Mesothelial cell of epicardium (in vitro differentiated cells): ENCODE measurements at regions not wholly inside any gene's neighbourhood (a gene's known extent, or its start where the extent isn't known, plus 50 kb on each side); places are given as distances from the start of the nearest gene placed in this dataset.

Experiments
- DNase-seq, 2 experiments: peaks; one replicate each; pipeline ENCODE4 v3.0.0; 2021; ENCODE audit warnings: low spot score in 2 of 2; ENCODE audit not compliant: unreplicated experiment in 2 of 2
- H3K27ac Mint-ChIP-seq: 2 replicates; pipeline ENCODE4 v1.8.0; 2021; ENCODE audit warnings: mixed read lengths
- H3K27me3 Mint-ChIP-seq: 2 replicates; pipeline ENCODE4 v1.8.0; 2021; ENCODE audit warnings: low read depth, mixed read lengths
- H3K36me3 Mint-ChIP-seq: 2 replicates; pipeline ENCODE4 v1.8.0; 2021; ENCODE audit warnings: mixed read lengths
- H3K4me1 Mint-ChIP-seq: 2 replicates; pipeline ENCODE4 v1.8.0; 2021; ENCODE audit warnings: mixed read lengths
- H3K4me3 Mint-ChIP-seq: 2 replicates; pipeline ENCODE4 v1.8.0; 2021; ENCODE audit warnings: mild to moderate bottlenecking, moderate library complexity, mixed read lengths
- H3K9me3 Mint-ChIP-seq: 2 replicates; pipeline ENCODE4 v1.8.0; 2021; ENCODE audit warnings: mixed read lengths
- TF ChIP-seq, protein P1 (sequence below): fragments of 200-600 bp; sonication (generic); IDR thresholded peaks from one replicate; pipeline ENCODE4 v1.5.0; 2021; ENCODE audit warnings: antibody characterized with exemption; ENCODE audit not compliant: unreplicated experiment

DNA sequence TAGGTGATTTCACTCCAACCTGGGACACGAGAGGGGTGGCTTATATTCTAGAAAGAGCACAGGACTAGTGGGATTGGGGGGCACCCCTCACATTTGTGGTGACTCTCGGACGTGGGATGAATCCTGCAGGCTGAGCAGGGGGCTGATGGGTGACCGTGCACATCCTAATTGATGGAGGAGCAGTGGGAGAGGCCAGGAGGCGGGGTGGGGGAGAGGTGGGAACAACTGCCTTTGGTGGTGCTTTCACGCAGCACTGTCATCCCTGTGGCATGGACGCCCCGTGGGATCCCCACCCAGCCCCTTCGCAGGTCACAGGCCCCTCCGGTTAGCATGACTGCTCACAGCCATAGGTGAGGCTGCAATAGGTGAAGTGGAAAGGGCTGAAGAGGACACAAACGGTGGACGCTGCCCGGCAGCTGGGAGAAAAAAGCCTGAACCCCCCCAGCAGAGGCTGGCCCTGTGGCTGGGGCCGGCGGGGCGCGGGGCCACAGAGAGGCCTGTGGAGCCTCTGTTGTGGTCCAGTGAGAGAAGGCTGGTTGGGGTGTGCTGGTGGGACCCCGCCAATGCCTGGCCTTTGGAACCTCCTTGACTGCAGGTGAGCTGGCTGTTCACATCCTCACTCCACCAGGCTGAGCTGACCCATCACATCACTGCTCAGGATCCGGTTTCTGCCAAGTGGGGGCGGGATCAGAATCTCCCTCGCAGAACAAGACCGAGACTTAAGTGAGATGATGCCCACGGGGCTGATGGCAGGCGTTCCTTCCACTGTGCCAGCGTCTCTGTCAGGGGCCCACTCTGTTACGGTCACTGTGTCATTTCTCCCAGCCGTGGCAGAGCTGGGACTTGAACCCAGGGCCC, 325.4 kb downstream of the TEX29 start:
- Mint-ChIP-seq H3K27me3 (peaks cover 67% of the 10 kb centered on the region), H3K4me3 (no peak overlapping the region)

DNA sequence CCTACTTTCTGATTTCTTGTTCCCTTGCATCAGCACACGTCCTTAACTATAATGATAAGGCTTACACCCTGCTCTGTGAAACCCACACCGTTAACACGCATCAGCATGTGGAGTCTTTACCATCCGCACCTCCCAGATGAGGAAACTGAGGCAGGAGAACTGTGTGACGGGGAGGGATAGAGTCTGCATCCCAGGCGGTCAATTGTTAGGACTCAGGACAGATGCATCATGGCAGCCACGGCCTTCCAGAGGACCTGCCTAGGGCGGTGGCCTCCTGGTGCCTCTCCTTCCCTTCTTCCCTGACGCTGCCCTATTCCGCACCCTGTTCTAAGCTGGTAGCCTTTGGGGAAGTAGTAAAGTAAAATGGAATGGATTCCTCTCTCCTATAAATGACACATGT, 326.0 kb downstream of the TEX29 start:
- Mint-ChIP-seq H3K27ac (no peak overlapping the region), H3K4me3 (no peak overlapping the region), H3K27me3 (peaks cover 69% of the 10 kb centered on the region), H3K36me3 (no peaks in the 10 kb centered on the region), H3K4me1 (no peaks in the 10 kb centered on the region), H3K9me3 (no peaks in the 10 kb centered on the region)
- TF ChIP-seq, protein P1, sequence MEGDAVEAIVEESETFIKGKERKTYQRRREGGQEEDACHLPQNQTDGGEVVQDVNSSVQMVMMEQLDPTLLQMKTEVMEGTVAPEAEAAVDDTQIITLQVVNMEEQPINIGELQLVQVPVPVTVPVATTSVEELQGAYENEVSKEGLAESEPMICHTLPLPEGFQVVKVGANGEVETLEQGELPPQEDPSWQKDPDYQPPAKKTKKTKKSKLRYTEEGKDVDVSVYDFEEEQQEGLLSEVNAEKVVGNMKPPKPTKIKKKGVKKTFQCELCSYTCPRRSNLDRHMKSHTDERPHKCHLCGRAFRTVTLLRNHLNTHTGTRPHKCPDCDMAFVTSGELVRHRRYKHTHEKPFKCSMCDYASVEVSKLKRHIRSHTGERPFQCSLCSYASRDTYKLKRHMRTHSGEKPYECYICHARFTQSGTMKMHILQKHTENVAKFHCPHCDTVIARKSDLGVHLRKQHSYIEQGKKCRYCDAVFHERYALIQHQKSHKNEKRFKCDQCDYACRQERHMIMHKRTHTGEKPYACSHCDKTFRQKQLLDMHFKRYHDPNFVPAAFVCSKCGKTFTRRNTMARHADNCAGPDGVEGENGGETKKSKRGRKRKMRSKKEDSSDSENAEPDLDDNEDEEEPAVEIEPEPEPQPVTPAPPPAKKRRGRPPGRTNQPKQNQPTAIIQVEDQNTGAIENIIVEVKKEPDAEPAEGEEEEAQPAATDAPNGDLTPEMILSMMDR, result no peak
- DNase-seq, result no peak

More for the DNA sequence above, 325.4 kb downstream of the TEX29 start:
- no peak for DNase-seq
- no peaks in the 10 kb centered on the region for H3K4me1 Mint-ChIP-seq
- TF ChIP-seq, protein P1, result no peak
- no peaks in the 10 kb centered on the region for H3K9me3 Mint-ChIP-seq
- H3K27ac Mint-ChIP-seq, result no peak overlapping the region
- H3K36me3 Mint-ChIP-seq, result no peaks in the 10 kb centered on the region

DNA sequence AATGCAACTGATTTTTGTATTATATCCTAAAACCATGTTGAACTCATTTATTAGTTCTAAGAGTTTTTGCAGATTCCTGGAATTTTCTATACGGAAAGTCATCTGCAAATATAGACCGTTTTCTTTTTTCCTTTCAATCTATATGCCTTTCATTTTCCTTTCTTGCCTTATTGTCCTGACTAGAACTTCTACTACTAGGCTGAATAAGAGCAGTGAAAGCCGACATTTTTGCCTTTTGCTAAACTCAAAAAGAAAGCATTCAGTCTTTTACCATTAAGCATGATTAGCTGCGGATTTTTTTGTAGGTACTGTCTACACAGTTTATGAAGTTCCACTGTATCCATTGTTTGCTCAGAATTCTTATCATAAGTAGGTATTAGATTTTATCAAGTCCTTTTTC, 328.4 kb downstream of the TEX29 start:
- no peak for DNase-seq
- TF ChIP-seq, protein P1, result no peak
- Mint-ChIP-seq H3K27me3 (peaks cover 71% of the 10 kb centered on the region), H3K9me3 (no peaks in the 10 kb centered on the region), H3K27ac (no peak overlapping the region), H3K36me3 (no peaks in the 10 kb centered on the region), H3K4me1 (no peaks in the 10 kb centered on the region), H3K4me3 (no peak overlapping the region)

DNA sequence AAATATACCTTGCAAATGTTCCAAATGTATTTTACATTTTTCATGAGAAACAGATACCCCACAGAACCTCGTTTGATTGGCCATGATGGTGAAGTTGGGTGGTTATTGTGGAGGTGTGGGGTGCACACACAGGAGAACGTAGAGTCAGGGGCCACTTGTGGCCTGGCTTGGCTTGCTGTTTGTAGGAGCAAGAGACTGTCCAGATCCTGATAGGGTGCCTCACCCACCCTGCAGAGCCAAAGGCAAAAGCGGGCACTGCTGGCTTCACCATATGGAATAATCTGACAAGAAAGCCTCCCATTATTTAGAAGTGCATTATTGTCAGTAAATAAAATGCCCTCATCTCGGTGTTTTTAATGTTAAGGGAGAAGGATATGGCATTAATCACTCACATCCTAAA, 330.2 kb downstream of the TEX29 start:
- H3K9me3 Mint-ChIP-seq, result no peaks in the 10 kb centered on the region
- no peak for DNase-seq
- TF ChIP-seq, protein P1, result no peak
- H3K4me1 Mint-ChIP-seq, result no peaks in the 10 kb centered on the region
- H3K27me3 Mint-ChIP-seq, result peaks cover 83% of the 10 kb centered on the region
- no peak overlapping the region for H3K27ac Mint-ChIP-seq
- H3K4me3 Mint-ChIP-seq, result no peak overlapping the region
- H3K36me3 Mint-ChIP-seq, result no peaks in the 10 kb centered on the region

DNA sequence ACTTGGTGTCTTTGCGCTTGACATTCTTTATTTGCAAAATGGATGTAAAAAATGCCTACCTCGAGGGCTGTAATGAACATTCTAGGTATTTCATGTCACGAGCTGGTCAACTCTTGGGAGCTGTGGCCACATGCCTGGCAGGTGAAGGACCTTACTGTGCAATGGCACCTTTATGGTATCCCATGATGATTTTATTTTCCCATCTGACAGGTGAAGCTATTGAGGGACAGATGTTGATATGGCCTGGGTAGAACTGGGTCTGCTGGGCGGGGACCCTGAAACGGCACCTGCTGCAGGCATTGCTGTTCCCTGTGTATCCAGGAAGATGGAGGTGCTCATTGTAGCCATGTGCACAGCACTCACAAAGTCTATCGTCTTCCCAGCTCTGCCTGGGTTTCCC, 332.2 kb downstream of the TEX29 start:
- no peak for DNase-seq
- no peaks in the 10 kb centered on the region for H3K4me1 Mint-ChIP-seq
- TF ChIP-seq, protein P1, result no peak
- H3K36me3 Mint-ChIP-seq, result no peaks in the 10 kb centered on the region
- H3K27ac Mint-ChIP-seq, result no peak overlapping the region
- no peaks in the 10 kb centered on the region for H3K9me3 Mint-ChIP-seq
- H3K4me3 Mint-ChIP-seq, result no peak overlapping the region
- peaks cover 80% of the 10 kb centered on the region for H3K27me3 Mint-ChIP-seq
